ENCODE measurements at regions not wholly inside any gene's neighbourhood (a gene's known extent, or its start where the extent isn't known, plus 50 kb on each side); places are given as distances from the start of the nearest gene placed in this dataset.

GRCh38 chr18:53862921-53863320 lies 361.5 kb downstream of the MBD2 start:
- no peak overlapping the region for H3K27ac Mint-ChIP-seq
- H3K27ac ChIP-seq (ENCODE audit: low read length): no peak overlapping the region
- CTCF ChIA-PET: no interaction called here
- no peaks in the 10 kb centered on the region for H3K36me3 ChIP-seq (ENCODE audit: control insufficient read depth in 2 of 2, extremely low read depth in 1 of 2, insufficient read depth in 1 of 2, low read length in 1 of 2)
- POLR2A ChIA-PET: no interaction called here
- H3K9me3 Mint-ChIP-seq: peaks cover 0 to 5% (median 0%) of the 10 kb centered on the region in 3 donors
- H3K27me3 Mint-ChIP-seq: no peaks in the 10 kb centered on the region
- no peaks in the 10 kb centered on the region for H3K27me3 ChIP-seq (replicated peaks in 1 of 2; ENCODE audit: control insufficient read depth in 2 of 2, extremely low read depth in 1 of 2, insufficient read depth in 2 of 2, low read length in 1 of 2)
- H3K36me3 Mint-ChIP-seq: no peaks in the 10 kb centered on the region
- no peak for ATAC-seq (replicated peaks in 1 of 4)
- H3K4me1 ChIP-seq (ENCODE audit: control insufficient read depth in 1 of 2, extremely low read depth in 1 of 2, insufficient read depth in 2 of 2, low read length in 2 of 2): no peaks in the 10 kb centered on the region
- H3K4me3 ChIP-seq (ENCODE audit: control insufficient read depth in 1 of 2, extremely low read depth in 1 of 2, low read length in 1 of 2): no peak overlapping the region
- no peaks in the 10 kb centered on the region for H3K4me1 Mint-ChIP-seq
- no CpG with 5 or more reads among the region's 1 CpG for WGBS (ENCODE audit: insufficient coverage)
- no peak for DNase-seq
- H3K9me3 ChIP-seq: no peaks in the 10 kb centered on the region
- H3K4me3 Mint-ChIP-seq: no peak overlapping the region

- Histone ChIP-seq H3K27me3 (replicated peaks in 1 of 2; ENCODE audit: control insufficient read depth in 2 of 2, extremely low read depth in 1 of 2, insufficient read depth in 2 of 2, low read length in 1 of 2) (no peaks in the 10 kb centered on the region), H3K9me3 (no peaks in the 10 kb centered on the region), H3K27ac (ENCODE audit: low read length) (no peak overlapping the region), H3K36me3 (ENCODE audit: control insufficient read depth in 2 of 2, extremely low read depth in 1 of 2, insufficient read depth in 1 of 2, low read length in 1 of 2) (no peaks in the 10 kb centered on the region), H3K4me3 (ENCODE audit: control insufficient read depth in 1 of 2, extremely low read depth in 1 of 2, low read length in 1 of 2) (no peak overlapping the region), H3K4me1 (ENCODE audit: control insufficient read depth in 1 of 2, extremely low read depth in 1 of 2, insufficient read depth in 2 of 2, low read length in 2 of 2) (no peaks in the 10 kb centered on the region)
- Mint-ChIP-seq H3K4me1 (no peaks in the 10 kb centered on the region), H3K27ac (no peak overlapping the region), H3K4me3 (no peak overlapping the region), H3K36me3 (no peaks in the 10 kb centered on the region), H3K27me3 (no peaks in the 10 kb centered on the region), H3K9me3 (peaks cover 0 to 5% (median 0%) of the 10 kb centered on the region in 3 donors)
- CTCF ChIA-PET: no interaction called here
- DNase-seq: no peak
- POLR2A ChIA-PET: interaction anchor here in 1 of 2 donors (1.0 kb wide), 1 partner anchor 15 kb away, joined by 3 read pairs; no protein-coding TSS in a partner anchor
- no CpG with 5 or more reads among the region's 1 CpG for WGBS (ENCODE audit: insufficient coverage)
- no peak for ATAC-seq (replicated peaks in 1 of 4)
Observed at GRCh38 chr18:53861185-53861584, 363.3 kb downstream of the MBD2 start.

- no peak overlapping the region for H3K4me3 Mint-ChIP-seq
- H3K9me3 ChIP-seq: no peaks in the 10 kb centered on the region
- ATAC-seq (replicated peaks in 1 of 4): no peak
- WGBS (ENCODE audit: insufficient coverage): no CpG with 5 or more reads among the region's 1 CpG
- H3K27ac Mint-ChIP-seq: no peak overlapping the region
- H3K27me3 ChIP-seq (replicated peaks in 1 of 2; ENCODE audit: control insufficient read depth in 2 of 2, extremely low read depth in 1 of 2, insufficient read depth in 2 of 2, low read length in 1 of 2): no peaks in the 10 kb centered on the region
- H3K36me3 Mint-ChIP-seq: no peaks in the 10 kb centered on the region
- CTCF ChIA-PET: no interaction called here
- peaks cover 0 to 5% (median 0%) of the 10 kb centered on the region in 3 donors for H3K9me3 Mint-ChIP-seq
- no peaks in the 10 kb centered on the region for H3K36me3 ChIP-seq (ENCODE audit: control insufficient read depth in 2 of 2, extremely low read depth in 1 of 2, insufficient read depth in 1 of 2, low read length in 1 of 2)
- H3K27me3 Mint-ChIP-seq: no peaks in the 10 kb centered on the region
- H3K4me1 Mint-ChIP-seq: no peaks in the 10 kb centered on the region
- POLR2A ChIA-PET: no interaction called here
- DNase-seq: no peak
- no peaks in the 10 kb centered on the region for H3K4me1 ChIP-seq (ENCODE audit: control insufficient read depth in 1 of 2, extremely low read depth in 1 of 2, insufficient read depth in 2 of 2, low read length in 2 of 2)
- no peak overlapping the region for H3K4me3 ChIP-seq (ENCODE audit: control insufficient read depth in 1 of 2, extremely low read depth in 1 of 2, low read length in 1 of 2)
- H3K27ac ChIP-seq (ENCODE audit: low read length): no peak overlapping the region
Observed at GRCh38 chr18:53859764-53860163, 364.7 kb downstream of the MBD2 start.

- ChIA-PET CTCF (no interaction called here), POLR2A (no interaction called here)
- Histone ChIP-seq H3K27ac (ENCODE audit: low read length) (no peak overlapping the region), H3K4me1 (ENCODE audit: control insufficient read depth in 1 of 2, extremely low read depth in 1 of 2, insufficient read depth in 2 of 2, low read length in 2 of 2) (no peaks in the 10 kb centered on the region), H3K4me3 (ENCODE audit: control insufficient read depth in 1 of 2, extremely low read depth in 1 of 2, low read length in 1 of 2) (no peak overlapping the region), H3K9me3 (no peaks in the 10 kb centered on the region), H3K27me3 (replicated peaks in 1 of 2; ENCODE audit: control insufficient read depth in 2 of 2, extremely low read depth in 1 of 2, insufficient read depth in 2 of 2, low read length in 1 of 2) (no peaks in the 10 kb centered on the region), H3K36me3 (ENCODE audit: control insufficient read depth in 2 of 2, extremely low read depth in 1 of 2, insufficient read depth in 1 of 2, low read length in 1 of 2) (no peaks in the 10 kb centered on the region)
- DNase-seq (no peak), ATAC-seq (replicated peaks in 1 of 4) (no peak)
- Mint-ChIP-seq H3K4me3 (no peak overlapping the region), H3K9me3 (peaks cover 6 to 16% (median 9%) of the 10 kb centered on the region in 3 donors), H3K27me3 (peaks cover 0 to 4% of the 10 kb centered on the region in 2 donors), H3K36me3 (no peaks in the 10 kb centered on the region), H3K27ac (no peak overlapping the region), H3K4me1 (no peaks in the 10 kb centered on the region)
Observed at GRCh38 chr18:53850902-53851301, 373.6 kb downstream of the MBD2 start.

- no peak for ATAC-seq (replicated peaks in 1 of 4)
- Histone ChIP-seq H3K36me3 (ENCODE audit: control insufficient read depth in 2 of 2, extremely low read depth in 1 of 2, insufficient read depth in 1 of 2, low read length in 1 of 2) (no peaks in the 10 kb centered on the region), H3K4me3 (ENCODE audit: control insufficient read depth in 1 of 2, extremely low read depth in 1 of 2, low read length in 1 of 2) (no peak overlapping the region), H3K27ac (ENCODE audit: low read length) (no peak overlapping the region), H3K9me3 (no peaks in the 10 kb centered on the region), H3K4me1 (ENCODE audit: control insufficient read depth in 1 of 2, extremely low read depth in 1 of 2, insufficient read depth in 2 of 2, low read length in 2 of 2) (no peaks in the 10 kb centered on the region), H3K27me3 (replicated peaks in 1 of 2; ENCODE audit: control insufficient read depth in 2 of 2, extremely low read depth in 1 of 2, insufficient read depth in 2 of 2, low read length in 1 of 2) (no peaks in the 10 kb centered on the region)
- no peak for DNase-seq
- Mint-ChIP-seq H3K27ac (no peak overlapping the region), H3K4me1 (no peaks in the 10 kb centered on the region), H3K27me3 (no peaks in the 10 kb centered on the region), H3K36me3 (no peaks in the 10 kb centered on the region), H3K4me3 (no peak overlapping the region), H3K9me3 (peaks cover 4 to 6% (median 5%) of the 10 kb centered on the region in 3 donors)
- ChIA-PET CTCF (no interaction called here), POLR2A (no interaction called here)
- WGBS (ENCODE audit: insufficient coverage): no CpG with 5 or more reads among the region's 1 CpG
Observed at GRCh38 chr18:53843763-53844162, 380.7 kb downstream of the MBD2 start.

- ChIA-PET POLR2A (interaction anchor here in 1 of 2 donors (0.6 kb wide), 1 partner anchor 563 kb away, joined by 3 read pairs; no protein-coding TSS in a partner anchor), CTCF (no interaction called here)
- Histone ChIP-seq H3K4me3 (ENCODE audit: control insufficient read depth in 1 of 2, extremely low read depth in 1 of 2, low read length in 1 of 2) (no peak overlapping the region), H3K27ac (ENCODE audit: low read length) (no peak overlapping the region), H3K36me3 (ENCODE audit: control insufficient read depth in 2 of 2, extremely low read depth in 1 of 2, insufficient read depth in 1 of 2, low read length in 1 of 2) (no peaks in the 10 kb centered on the region), H3K27me3 (replicated peaks in 1 of 2; ENCODE audit: control insufficient read depth in 2 of 2, extremely low read depth in 1 of 2, insufficient read depth in 2 of 2, low read length in 1 of 2) (no peaks in the 10 kb centered on the region), H3K4me1 (ENCODE audit: control insufficient read depth in 1 of 2, extremely low read depth in 1 of 2, insufficient read depth in 2 of 2, low read length in 2 of 2) (no peaks in the 10 kb centered on the region), H3K9me3 (no peaks in the 10 kb centered on the region)
- H3K27ac Mint-ChIP-seq: no peak overlapping the region
- no peaks in the 10 kb centered on the region for H3K36me3 Mint-ChIP-seq
- no peak overlapping the region for H3K4me3 Mint-ChIP-seq
- WGBS (ENCODE audit: insufficient coverage): 88% methylated on average over 2 of the region's 5 CpGs
- no peak for DNase-seq
- peaks cover 4 to 9% (median 5%) of the 10 kb centered on the region in 3 donors for H3K9me3 Mint-ChIP-seq
- no peak for ATAC-seq (replicated peaks in 1 of 4)
- H3K4me1 Mint-ChIP-seq: no peaks in the 10 kb centered on the region
- no peaks in the 10 kb centered on the region for H3K27me3 Mint-ChIP-seq
Observed at GRCh38 chr18:53843113-53843760, 381.2 kb downstream of the MBD2 start.

GRCh38 chr18:53838746-53839145 lies 385.7 kb downstream of the MBD2 start:
- ChIA-PET CTCF (no interaction called here), POLR2A (no interaction called here)
- no peaks in the 10 kb centered on the region for H3K36me3 Mint-ChIP-seq
- no peaks in the 10 kb centered on the region for H3K9me3 ChIP-seq
- DNase-seq (no peak), ATAC-seq (replicated peaks in 1 of 4) (no peak)
- H3K4me3 ChIP-seq (ENCODE audit: control insufficient read depth in 1 of 2, extremely low read depth in 1 of 2, low read length in 1 of 2): no peak overlapping the region
- peaks cover 4 to 19% (median 16%) of the 10 kb centered on the region in 3 donors for H3K9me3 Mint-ChIP-seq
- H3K27me3 Mint-ChIP-seq: no peaks in the 10 kb centered on the region
- H3K4me1 Mint-ChIP-seq: no peaks in the 10 kb centered on the region
- no peaks in the 10 kb centered on the region for H3K27me3 ChIP-seq (replicated peaks in 1 of 2; ENCODE audit: control insufficient read depth in 2 of 2, extremely low read depth in 1 of 2, insufficient read depth in 2 of 2, low read length in 1 of 2)
- WGBS (ENCODE audit: insufficient coverage): no CpG with 5 or more reads among the region's 4 CpGs
- no peak overlapping the region for H3K27ac ChIP-seq (ENCODE audit: low read length)
- H3K4me3 Mint-ChIP-seq: no peak overlapping the region
- H3K27ac Mint-ChIP-seq: no peak overlapping the region
- H3K4me1 ChIP-seq (ENCODE audit: control insufficient read depth in 1 of 2, extremely low read depth in 1 of 2, insufficient read depth in 2 of 2, low read length in 2 of 2): no peaks in the 10 kb centered on the region
- no peaks in the 10 kb centered on the region for H3K36me3 ChIP-seq (ENCODE audit: control insufficient read depth in 2 of 2, extremely low read depth in 1 of 2, insufficient read depth in 1 of 2, low read length in 1 of 2)

Measured in T-cell (primary cell).